Fibroblast of mammary gland (primary cell): ENCODE measurements at regions not wholly inside any gene's neighbourhood (a gene's known extent, or its start where the extent isn't known, plus 50 kb on each side); places are given as distances from the start of the nearest gene placed in this dataset.

Experiments used
- DNase-seq: peaks from one replicate; pipeline ENCODE4 v3.0.0-alpha.2; 2010; ENCODE audit warnings: low read depth
- H3K4me3 ChIP-seq: 2 replicates; pipeline ENCODE4 v1.5.1; 2011; ENCODE audit warnings: low read depth, mild to moderate bottlenecking, low read length, moderate library complexity; ENCODE audit not compliant: control insufficient read depth
- TF ChIP-seq, protein P1 (sequence below): conservative IDR thresholded peaks from 2 replicates; pipeline ENCODE4 v1.5.1; 2011; ENCODE audit warnings: low read depth, low read length, inconsistent platforms; ENCODE audit not compliant: control insufficient read depth, insufficient read depth

DNA sequence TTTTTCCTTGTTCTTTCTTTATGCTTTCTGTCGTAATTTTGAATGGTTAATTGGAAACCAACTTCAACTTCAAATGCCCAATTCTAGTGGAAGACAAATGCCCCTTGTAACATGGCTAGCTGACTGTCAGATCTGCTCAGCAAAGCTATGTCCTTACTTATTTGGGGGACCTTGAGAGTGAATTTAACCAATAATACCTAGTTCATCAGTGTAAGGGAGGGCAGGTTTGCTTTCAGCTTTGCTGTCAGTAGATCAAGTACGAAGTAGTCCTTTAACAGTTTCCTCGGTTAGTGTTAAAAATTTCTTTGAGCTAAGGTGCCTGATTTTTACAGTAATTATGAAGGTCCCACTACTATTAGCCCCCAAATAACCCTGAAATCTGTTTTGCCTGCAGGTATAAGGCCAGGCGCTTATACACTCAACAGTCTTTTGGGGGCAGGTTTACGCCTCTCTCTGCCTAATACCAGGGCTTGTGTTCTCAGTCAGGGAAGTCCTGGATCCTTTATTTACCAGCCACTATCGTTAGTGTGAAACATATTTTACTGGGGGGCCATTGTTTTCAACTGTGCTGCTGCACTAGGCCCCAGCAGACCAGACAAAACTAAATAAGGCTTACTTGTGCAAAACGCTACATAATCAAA, 165.1 kb upstream of the KCNJ3 start:
- TF ChIP-seq, protein P1, sequence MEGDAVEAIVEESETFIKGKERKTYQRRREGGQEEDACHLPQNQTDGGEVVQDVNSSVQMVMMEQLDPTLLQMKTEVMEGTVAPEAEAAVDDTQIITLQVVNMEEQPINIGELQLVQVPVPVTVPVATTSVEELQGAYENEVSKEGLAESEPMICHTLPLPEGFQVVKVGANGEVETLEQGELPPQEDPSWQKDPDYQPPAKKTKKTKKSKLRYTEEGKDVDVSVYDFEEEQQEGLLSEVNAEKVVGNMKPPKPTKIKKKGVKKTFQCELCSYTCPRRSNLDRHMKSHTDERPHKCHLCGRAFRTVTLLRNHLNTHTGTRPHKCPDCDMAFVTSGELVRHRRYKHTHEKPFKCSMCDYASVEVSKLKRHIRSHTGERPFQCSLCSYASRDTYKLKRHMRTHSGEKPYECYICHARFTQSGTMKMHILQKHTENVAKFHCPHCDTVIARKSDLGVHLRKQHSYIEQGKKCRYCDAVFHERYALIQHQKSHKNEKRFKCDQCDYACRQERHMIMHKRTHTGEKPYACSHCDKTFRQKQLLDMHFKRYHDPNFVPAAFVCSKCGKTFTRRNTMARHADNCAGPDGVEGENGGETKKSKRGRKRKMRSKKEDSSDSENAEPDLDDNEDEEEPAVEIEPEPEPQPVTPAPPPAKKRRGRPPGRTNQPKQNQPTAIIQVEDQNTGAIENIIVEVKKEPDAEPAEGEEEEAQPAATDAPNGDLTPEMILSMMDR, result no peak
- no peak overlapping the region for H3K4me3 ChIP-seq
- DNase-seq, result no peak

DNA sequence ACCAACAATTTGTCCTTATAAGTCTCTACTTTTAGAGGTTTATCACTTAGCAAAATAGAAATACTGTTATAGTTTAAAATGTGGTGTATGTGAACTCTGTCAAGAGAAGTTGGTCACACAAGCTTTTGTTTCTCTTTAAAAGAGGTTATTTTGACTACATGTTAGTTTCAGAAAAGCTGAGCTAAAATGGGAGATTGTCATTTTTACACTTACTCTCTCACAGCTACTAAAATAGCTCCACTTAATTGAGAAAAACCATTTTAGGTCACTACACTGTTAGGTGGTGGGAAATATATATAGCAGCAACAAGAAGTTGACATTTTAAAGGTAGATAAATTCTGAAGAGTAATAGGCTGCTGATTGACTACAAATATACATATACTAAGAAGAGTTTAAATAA, 161.5 kb upstream of the KCNJ3 start:
- no peak overlapping the region for H3K4me3 ChIP-seq
- TF ChIP-seq, protein P1, result no peak
- no peak for DNase-seq

DNA sequence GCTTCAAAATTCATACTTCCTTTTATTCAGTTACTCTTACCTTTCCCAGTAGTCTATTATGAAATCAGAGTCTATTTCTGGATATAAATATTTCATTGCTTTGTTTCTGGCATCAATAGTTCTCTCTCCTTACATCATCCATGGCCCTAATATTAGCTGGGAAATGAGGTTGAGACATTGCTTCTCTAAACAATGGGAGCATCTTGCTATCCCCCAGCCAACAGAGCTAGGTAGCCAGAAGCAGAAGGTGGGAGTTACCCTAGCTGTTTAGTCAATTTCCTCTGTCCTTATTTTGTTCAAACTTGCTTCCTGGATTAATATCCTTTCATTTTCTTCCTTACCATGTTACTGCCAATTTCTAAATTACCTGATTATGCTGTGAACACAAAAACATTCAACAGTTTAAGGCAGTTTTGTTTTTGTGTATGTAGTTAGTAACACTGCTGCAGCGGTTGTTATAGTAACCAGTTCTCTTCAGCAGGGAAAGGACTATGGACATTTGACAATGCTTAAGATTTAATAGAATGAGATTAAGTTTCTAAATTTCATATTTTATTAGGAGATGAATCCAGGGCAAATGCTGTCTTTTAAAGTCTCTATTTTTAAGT, 160.5 kb upstream of the KCNJ3 start:
- TF ChIP-seq, protein P1, result no peak
- DNase-seq, result no peak
- H3K4me3 ChIP-seq, result no peak overlapping the region

DNA sequence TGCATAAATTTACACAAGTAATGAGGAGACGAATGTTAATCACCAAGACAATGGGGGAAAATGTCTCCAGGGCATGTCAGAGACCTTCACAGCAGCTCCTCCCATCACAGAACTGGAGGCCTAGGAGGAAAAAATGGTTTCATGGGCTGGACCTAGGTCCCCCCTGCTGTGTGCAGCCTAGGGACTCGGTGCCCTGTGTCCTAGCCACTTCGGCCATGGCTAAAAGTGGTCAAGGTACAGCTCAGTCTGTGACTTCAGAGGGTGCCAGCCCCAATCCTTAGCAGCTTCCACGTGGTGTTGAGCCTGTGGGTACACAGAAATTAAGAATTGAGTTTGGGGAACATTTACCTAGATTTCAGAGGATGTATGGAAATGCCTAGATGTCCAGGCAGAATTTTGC, 152.2 kb upstream of the KCNJ3 start:
- no peak for DNase-seq
- no peak overlapping the region for H3K4me3 ChIP-seq
- TF ChIP-seq, protein P1, result no peak

DNA sequence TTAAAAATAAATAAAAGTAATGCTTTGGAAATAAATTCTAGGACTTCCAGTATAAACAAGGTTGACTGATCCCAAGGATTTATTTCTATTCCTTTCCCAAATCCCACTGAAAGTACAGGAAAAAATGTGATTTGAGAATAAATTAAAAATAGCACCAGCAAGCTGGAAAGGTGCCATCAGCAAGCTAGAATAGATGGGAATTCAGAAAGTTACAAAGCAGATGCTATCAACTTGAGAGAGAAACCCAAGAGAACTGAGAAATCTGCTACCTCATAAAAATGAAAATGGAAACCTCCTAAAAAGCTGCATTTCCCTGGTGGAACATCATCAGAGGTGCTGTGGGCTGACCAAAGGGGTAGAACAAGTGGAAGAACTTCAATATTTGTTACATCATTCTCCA, 148.6 kb upstream of the KCNJ3 start:
- no peak overlapping the region for H3K4me3 ChIP-seq
- no peak for DNase-seq
- TF ChIP-seq, protein P1, result no peak

- no peak for DNase-seq
- TF ChIP-seq, protein P1, result no peak
- no peak overlapping the region for H3K4me3 ChIP-seq
Measured at GRCh38 chr2:154551649-154552048, 146.8 kb upstream of the KCNJ3 start.
